Jurkat, Clone E6-1 (cell line): ENCODE measurements at regions not wholly inside any gene's neighbourhood (a gene's known extent, or its start where the extent isn't known, plus 50 kb on each side); places are given as distances from the start of the nearest gene placed in this dataset.
"Not testable (repeated sequence)": the region's sequence is repeated elsewhere in the genome, so short reads cannot be mapped to it uniquely, and the experiment has no call there.

Source experiments
- DNase-seq: peaks from one replicate; pipeline ENCODE4 v3.0.0-alpha.2; 2011; ENCODE audit warnings: low read depth, low spot score
- H3K4me3 ChIP-seq: 2 replicates; pipeline ENCODE4 v1.5.1; 2011; ENCODE audit warnings: mild to moderate bottlenecking, low read length, control low read depth, moderate library complexity

DNA sequence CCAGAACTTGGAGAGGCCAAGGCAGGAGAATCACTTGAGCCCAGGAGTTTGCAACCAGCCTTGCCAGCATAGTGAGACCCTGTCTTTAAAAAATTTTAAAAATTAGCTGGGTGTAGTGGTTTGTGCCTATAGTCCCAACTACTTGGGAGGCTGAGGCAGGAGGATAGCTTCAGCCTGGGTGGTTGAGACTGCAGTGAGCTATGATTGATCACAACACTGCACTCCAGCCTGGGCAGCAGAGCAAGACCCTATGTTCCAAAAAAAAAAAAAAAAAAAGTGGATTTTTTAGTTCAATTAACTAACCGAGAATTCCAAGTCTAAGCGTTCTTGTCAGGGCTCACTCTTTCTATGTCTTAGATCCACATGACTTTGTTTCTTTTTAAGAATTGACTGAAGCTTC is 130.3 kb upstream of the NRIP1 start:
- H3K4me3 ChIP-seq: no peak overlapping the region
- no peak for DNase-seq

DNA sequence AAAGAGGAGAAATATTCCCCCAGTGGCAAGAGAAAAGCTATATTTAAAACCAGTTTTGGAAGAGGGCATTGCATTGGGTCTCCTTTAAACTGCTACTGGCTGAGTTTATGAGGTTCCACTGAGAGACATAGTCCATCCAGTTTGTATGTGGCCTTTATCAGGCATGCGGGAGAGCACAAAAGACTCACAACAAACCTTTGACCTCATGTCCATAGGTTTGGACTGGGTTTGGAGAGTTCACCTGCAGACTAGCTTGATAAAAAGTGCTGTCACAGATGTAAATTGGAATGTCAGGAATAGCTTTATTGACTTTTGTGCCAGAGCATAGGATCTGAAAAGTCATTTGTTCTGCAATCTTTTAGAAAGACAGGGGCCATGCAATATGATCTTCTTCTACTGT is 131.0 kb upstream of the NRIP1 start:
- no peak for DNase-seq
- no peak overlapping the region for H3K4me3 ChIP-seq

DNA sequence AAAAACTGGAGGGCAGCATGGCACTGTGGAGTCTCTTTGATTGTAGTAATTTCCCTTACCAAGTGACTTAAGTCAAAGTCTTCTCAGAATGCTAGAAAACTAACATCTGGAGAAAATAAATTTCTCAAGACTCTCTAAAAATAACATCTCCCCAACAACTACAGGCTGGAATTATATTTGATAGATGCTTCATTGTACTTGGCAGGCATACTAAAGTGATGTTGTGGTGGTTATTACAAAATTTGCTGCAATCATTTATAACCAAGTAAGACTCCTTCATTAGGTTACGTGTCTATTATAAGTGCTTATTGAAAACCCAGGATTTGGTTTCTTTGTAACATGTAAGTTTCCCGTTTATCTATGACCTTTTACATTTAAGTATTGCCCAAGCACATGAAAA is 132.9 kb upstream of the NRIP1 start:
- no peak for DNase-seq
- H3K4me3 ChIP-seq: no peak overlapping the region

DNA sequence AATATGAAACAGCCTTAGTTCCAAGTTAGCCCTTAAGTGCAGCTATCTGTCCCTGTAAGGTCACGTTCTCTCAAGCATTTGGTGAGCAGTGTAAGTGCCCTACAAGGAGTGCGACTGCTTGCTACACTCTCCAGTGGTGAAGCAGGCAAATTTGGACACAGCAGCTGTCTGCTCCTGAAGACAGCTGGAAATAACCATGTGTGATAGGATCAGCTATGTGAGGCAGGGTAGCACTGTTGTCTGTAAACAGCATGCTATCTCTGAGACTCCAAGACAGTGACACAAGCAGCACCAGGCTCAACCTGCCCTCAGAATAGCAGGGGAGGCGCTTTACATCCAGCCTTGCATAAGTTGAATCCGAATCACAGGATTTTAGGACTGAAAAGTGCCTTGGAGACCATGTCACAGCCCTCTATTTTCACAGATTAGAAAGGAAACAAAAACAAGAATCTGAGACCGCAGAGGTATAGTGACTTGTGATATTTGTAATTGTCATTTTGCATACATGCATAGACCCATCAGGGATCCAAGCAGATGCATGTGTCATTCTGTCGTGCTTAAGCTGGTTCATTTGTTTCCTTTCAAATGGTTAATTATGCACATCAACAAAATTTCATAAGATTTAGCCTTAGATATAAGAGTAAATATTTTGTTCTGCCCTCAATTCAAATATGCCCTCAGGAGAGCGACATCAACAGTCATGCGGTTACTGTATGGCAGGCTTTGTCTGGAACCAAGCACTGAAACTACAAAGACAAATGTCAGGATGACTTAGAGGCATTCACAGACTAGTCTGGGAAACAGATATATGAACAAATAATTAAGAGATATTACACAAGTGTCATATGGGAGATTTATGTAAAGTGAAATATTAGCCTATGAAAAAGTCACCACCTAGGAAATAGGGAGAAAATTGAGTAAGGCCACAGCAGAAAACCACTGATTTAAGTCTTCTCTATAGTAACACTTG is 134.9 kb upstream of the NRIP1 start:
- H3K4me3 ChIP-seq: no peak overlapping the region
- no peak for DNase-seq

DNA sequence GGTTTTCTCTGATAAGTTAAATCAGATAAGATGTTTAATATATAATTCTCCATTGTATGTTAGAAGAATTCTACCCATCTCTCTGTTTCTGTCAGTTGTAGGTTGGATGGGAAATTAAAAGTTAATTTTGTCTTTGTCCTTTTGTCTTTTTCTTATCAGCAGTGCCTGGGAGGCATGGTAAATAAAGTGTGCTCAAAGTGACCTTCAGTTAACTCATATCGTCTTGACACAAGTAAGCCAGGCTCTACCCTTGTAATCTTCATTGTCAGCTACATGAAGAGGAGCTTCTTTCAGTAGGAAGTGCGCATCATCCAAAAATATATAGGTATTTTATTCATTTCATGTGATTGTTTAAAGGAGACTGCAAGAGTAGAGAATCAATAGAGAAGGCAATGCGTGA is 138.9 kb upstream of the NRIP1 start:
- H3K4me3 ChIP-seq: no peak overlapping the region
- DNase-seq: no peak

DNA sequence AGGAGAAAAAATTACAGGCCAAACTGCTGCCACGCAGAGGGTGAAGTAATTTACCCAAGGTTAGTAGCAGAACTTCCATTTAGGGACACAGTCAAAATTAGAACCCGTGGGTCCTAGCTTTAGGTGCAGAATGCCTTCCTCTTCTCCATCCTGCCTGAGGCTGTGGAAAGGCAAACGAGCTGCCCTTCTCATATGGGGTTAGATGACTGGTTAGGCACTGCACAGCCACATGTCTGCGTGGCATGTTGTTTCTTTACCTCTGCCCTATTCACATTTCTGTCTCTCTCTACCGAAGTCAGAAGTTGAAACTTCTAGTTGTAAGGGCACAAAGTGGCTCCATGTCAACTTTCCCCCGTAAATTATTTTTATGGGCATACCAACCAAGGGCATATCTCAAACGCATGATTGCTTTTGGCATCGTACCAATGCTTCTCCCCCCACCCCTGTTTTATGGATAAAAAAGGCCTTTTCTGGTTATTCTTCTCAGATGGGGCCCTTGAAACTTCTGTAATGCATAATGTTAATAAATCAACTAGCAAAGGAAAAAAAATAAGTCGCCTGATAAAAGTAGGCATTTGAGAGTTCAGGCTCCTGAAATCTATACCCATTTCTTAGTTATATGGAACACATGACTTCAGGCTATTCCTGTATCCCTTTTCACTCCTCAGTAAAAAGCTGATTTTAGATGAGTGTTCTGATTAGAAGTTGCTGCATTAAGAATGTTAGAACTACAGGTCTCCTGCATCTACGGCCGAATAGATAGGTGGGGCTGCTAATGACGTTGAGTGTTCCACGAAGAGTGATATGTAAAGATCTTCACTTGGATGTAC is 139.6 kb upstream of the NRIP1 start:
- no peak overlapping the region for H3K4me3 ChIP-seq
- DNase-seq: no peak

DNA sequence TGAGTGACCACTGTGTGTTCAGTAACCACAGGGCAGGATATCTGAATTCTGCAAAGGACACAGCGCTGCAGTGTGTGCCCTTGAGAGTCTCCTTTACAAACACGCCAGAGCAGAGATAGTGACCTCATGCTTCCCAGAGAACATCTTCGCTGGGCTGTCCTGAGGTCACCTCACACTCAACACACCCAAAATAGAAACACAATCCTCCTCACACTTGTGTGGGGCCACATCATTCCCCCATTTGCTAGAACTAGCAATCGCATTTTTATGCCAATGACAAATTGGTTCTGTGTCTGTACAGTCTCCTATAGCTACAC is 140.1 kb upstream of the NRIP1 start:
- DNase-seq: no peak
- H3K4me3 ChIP-seq: no peak overlapping the region

DNA sequence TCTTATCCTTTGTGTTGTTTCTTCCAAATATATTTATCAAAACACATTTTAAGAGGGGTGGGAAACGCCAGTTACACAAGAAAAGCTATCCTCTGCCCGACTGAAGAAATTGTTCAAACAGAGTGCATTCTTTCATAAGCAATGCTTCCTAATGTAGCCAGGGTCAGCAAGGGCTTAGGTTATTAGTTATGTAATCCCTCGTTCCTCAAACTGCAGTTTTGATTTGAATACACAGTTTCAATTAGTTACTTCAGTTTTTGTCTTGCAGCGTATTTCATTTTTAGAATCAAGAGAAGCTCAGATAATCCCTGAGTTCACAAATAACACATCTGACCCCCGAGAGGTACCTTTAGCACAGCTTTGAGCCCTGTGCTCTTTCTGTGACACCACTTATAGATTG is 141.7 kb upstream of the NRIP1 start:
- no peak for DNase-seq
- no peak overlapping the region for H3K4me3 ChIP-seq

DNA sequence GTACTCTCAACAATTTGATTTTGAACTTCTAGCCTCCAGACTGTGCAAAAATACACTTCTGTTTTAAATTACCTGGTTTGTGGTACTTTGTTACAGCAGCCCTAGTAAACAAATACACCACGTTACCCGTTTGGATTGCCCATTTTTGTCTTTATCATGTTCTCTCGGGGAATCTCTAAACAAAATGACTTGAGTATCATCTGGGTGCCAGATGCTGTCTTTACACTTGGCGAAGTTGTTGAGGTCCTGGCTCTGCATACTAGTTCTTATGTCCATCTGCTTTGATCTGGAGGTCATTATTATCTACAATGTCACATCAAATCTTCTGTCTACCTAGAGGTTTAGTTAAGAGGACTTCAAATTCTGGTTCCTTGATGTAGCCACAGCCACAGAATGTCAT is 142.4 kb upstream of the NRIP1 start:
- no peak overlapping the region for H3K4me3 ChIP-seq
- no peak for DNase-seq

DNA sequence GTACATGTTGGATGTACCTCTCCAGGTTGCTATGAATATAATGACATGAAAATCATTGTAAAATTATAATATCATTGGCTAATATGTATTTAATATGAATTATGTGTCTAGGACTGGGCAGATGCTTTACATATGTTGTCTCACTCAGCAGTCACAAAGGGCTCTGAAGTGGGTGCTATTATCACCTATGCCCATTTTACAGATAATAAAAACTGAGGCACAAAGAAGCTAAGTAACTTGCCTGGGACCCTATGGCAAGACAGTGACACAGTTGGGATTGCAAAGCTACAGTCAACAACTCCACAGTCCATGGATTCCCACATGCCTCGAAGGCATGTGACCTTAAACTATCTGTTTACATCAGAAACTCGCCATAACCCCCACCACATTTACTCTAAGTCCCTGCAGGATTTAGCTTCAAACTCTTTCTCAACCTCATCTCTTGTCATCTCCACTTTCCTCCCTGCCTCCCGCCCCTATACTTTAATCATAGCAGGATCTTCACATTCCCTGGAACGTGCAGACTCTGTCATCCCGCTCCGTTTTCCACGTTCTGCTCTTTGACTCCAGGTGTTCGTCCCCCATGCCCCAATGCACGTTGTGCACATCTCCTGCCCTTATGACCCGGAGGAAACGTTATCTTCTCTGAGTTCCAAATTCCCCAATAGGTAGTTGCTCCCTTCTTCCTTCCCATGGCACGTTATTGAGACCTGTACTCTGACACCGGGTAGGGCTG is 143.0 kb upstream of the NRIP1 start:
- no peak overlapping the region for H3K4me3 ChIP-seq
- no peak for DNase-seq

DNA sequence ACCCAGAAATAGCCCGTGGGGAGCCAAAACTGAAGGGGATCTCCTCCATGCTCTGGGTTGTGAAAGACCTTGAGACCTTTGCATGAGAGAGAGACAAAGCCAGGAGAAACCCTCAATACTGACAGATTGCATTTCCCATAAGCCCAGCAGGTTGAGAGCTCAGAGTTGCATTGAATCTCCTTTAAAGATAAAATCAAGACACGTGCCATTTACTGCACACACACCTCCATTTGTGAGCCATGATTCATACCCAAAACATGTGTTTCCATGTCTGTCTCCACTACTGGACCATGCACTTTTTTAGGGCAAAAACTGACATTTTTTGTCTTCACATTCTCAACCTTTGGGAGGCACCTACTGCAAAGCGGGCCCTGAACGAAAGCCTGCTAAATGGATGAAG is 144.0 kb upstream of the NRIP1 start:
- no peak overlapping the region for H3K4me3 ChIP-seq
- no peak for DNase-seq

DNA sequence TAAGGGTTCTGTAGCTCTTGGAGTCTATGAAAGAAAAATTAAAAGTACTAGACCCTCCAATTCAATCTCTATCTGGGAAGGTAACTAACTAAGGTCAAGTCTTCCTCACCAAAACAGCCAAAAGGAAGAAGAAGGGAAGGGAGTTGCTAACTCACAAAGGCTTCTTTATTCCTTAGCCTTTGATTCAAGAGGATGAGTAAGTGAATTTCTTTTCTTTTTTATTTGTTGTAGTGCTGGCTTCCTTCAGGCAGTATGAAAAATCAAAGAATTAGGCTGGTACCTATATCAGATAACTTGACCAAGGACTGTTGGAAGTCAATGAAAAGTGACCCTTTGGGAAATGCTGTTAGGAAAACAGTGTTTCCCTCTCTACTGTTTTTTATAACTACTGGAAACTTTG is 144.4 kb upstream of the NRIP1 start:
- no peak for DNase-seq

DNA sequence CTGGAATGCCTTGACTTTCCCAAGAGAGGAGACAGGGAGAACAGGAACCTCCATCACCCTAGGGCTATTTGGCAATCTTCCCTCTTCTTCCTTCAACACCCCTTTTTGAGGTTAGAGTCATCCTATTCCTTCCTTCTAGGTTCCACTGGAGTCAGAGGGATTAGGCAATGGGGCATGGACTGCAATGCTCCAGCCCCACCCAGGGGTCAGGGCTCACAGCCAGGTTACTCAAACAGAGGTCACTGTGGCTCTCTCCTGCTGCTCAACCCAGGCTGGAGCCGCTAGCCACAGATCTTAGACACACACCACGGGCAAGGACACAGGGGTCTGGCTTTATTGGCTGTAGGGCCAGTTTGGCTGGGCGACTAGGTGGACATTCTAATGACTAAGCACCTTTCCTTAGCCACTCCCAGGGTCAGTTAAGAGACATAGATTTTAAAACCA is 145.5 kb upstream of the NRIP1 start:
- no peak for DNase-seq
- no peak overlapping the region for H3K4me3 ChIP-seq

More for the DNA sequence above, 144.4 kb upstream of the NRIP1 start:
- H3K4me3 ChIP-seq: no peak overlapping the region

DNA sequence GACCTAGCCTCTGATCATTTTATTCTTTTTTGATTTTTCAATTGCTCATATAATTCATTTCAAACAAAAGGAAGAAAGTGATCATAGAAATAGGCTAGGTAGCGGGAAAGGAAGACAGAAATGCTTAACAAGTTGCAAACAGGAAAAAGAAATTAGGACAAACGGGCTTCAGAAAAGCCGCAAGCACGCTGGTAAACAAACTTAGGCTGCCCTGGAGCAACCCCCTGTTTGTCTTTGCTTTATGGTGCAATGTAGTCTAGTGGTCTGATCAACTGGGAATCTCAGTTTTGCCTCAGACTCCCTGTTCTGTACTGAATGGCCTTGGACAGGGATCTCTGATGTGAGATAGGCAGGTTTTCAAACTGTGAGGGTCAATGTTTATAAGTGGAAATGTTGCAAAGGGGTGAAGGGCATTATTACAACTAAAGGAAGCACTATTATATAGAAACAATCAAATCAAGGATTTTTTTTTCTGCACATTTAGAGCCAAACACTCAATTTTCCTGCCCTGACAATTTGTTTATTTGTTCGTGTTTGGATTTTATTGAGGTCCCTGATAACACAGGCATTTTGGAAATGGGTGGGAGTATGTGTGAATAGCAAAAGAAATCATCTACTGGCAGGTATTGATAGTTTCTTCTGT is 146.8 kb upstream of the NRIP1 start:
- no peak for DNase-seq
- no peak overlapping the region for H3K4me3 ChIP-seq

DNA sequence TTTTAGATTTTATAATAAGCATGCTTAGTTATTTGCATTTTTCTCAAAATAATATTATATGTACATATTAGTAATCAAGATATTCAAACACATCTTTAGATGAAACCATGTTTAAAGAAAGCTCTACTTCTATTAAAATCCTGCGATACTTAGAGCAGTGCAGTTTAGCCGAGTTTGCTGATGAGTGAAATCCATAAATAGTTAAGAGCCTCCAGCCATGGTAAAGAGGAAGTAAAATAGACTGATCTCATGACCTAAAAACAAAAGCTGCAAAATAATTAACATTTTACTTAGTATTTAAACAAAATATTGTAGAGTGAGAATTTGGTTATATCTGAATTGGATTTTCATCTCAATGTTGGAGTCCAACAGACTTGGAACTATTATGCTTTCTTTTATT is 147.4 kb upstream of the NRIP1 start:
- DNase-seq: no peak
- no peak overlapping the region for H3K4me3 ChIP-seq

DNA sequence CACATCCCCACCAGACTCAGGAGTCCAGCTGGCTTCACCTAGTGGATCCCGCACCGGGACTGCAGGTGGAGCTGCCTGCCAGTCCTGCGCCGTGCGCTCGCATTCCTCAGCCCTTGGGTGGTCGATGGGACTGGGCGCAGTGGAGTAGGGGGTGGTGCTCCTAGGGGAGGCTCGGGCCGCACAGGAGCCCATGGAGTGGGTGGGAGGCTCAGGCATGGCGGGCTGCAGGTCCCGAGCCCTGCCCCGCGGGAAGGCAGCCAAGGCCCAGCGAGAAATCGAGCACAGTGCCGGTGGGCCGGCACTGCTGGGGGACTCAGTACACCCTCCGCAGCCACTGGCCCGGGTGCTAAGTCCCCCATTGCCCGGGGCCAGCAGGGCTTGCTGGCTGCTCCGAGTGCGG is 153.7 kb upstream of the NRIP1 start:
- not testable (repeated sequence) for DNase-seq, H3K4me3 ChIP-seq

DNA sequence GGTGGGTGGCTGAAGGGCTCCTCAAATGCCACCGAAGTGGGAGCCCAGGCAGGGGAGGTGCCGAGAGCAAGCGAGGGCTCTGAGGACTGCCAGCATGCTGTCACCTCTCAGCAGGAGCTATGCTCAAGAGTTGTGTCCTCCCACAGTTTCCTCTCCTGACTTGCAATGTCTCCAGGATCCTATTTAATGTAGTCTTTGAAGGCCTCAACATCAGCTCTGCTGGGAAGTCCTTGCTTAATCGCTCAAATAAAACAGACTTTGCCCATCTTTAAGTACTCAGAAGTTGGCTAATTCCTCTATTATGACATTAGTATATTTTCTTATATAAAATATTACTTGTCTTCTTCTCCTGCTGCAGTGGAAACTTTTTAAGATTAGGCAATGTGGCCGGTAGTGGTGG is 154.2 kb upstream of the NRIP1 start:
- DNase-seq: no peak
- no peak overlapping the region for H3K4me3 ChIP-seq

DNA sequence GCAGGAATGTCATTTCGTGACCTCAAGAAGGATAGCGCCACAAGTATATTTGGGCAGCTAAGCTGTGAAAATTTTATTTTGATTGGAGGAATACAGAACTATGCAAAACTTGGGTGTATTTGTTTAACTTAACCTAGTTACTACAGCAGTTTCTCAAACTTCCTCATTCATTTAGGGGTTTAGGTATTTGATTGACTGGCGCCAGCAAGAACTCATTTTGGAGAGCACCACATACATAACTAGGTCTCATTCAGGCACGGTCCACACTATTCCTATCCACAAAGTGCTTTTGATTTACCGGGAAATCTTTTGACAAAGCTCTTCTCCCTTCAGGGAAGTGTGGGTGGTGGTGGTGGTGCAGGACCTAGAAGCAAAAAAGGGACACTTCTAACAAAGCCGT is 155.1 kb upstream of the NRIP1 start:
- no peak overlapping the region for H3K4me3 ChIP-seq

DNA sequence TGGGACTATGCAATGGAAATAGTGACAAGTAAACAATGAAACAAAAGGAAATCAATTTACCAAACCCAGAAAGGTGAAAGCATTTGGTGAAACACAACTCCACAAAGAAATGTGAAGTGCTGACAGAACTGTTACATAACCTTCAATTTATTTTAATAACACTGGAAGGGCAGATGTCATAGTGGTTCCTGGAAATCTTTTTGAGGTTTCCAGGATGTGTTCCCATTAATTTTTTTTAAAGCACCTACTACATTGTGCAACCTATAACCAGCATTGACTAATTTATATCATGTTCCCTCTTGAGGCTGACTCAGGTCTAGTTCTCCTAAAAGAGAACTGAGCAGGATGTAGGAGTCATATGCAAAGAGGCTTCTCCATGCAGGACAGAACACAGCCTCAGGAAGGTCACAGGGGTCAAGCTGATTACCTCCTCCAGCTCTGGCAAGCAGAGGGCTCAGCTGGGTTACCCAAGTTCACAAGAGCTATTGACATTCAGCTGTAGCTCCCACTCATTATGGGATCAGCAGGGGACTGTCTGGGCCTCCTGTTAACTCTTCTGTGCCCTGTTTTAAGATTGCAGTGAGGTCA is 157.1 kb upstream of the NRIP1 start:
- no peak for DNase-seq
- H3K4me3 ChIP-seq: no peak overlapping the region

More for the DNA sequence above, 155.1 kb upstream of the NRIP1 start:
- no peak for DNase-seq
